ENCODE measurements at regions not wholly inside any gene's neighbourhood (a gene's known extent, or its start where the extent isn't known, plus 50 kb on each side); places are given as distances from the start of the nearest gene placed in this dataset.

- Histone ChIP-seq H4K20me1 (ENCODE audit: insufficient read depth) (no peaks in the 10 kb centered on the region), H3K9me2 (ENCODE audit: insufficient read depth) (no peaks in the 10 kb centered on the region), H3K79me2 (ENCODE audit: low read depth) (no peaks in the 10 kb centered on the region), H3K27ac (no peak overlapping the region), H3K36me3 (ENCODE audit: low read depth) (no peaks in the 10 kb centered on the region), H3K4me1 (replicated peaks; ENCODE audit: insufficient read depth) (no peaks in the 10 kb centered on the region), H3K4me3 (no peak overlapping the region), H3F3A (ENCODE audit: insufficient read depth, low read depth) (no peaks in the 10 kb centered on the region), H3K27me3 (ENCODE audit: insufficient read depth, low read depth) (no peaks in the 10 kb centered on the region), H3K4me2 (no peak overlapping the region), H3K9me3 (ENCODE audit: insufficient read depth, low read depth) (no peaks in the 10 kb centered on the region), H2AFZ (no peak overlapping the region)
- ChIA-PET POLR2A (ENCODE audit: unreplicated experiment) (no interaction called here), CTCF (no interaction called here)
- DNase-seq: no peak
- no TSS peak for BruUV-seq (replicated peaks)
- intact Hi-C loops (cut with micrococcal nuclease; ENCODE audit: unreplicated experiment): no loop called here
- TF ChIP-seq EZH2 (IDR thresholded peaks at IDR 0.05; ENCODE audit: low read depth) (no peak), CTCF (conservative IDR thresholded peaks at IDR 0.05) (no peak)
These were observed 405.7 kb downstream of the KIF16B start for GRCh38 chr20:16167423-16168130.

GRCh38 chr20:16166737-16167136, 406.5 kb downstream of the KIF16B start:
- intact Hi-C loops (cut with micrococcal nuclease; ENCODE audit: unreplicated experiment): no loop called here
- Histone ChIP-seq H3K4me3 (no peak overlapping the region), H3F3A (ENCODE audit: insufficient read depth, low read depth) (no peaks in the 10 kb centered on the region), H4K20me1 (ENCODE audit: insufficient read depth) (no peaks in the 10 kb centered on the region), H3K9me3 (ENCODE audit: insufficient read depth, low read depth) (no peaks in the 10 kb centered on the region), H3K36me3 (ENCODE audit: low read depth) (no peaks in the 10 kb centered on the region), H3K79me2 (ENCODE audit: low read depth) (no peaks in the 10 kb centered on the region), H3K27me3 (ENCODE audit: insufficient read depth, low read depth) (no peaks in the 10 kb centered on the region), H3K4me1 (replicated peaks; ENCODE audit: insufficient read depth) (no peaks in the 10 kb centered on the region), H3K4me2 (no peak overlapping the region), H3K27ac (no peak overlapping the region), H2AFZ (no peak overlapping the region), H3K9me2 (ENCODE audit: insufficient read depth) (no peaks in the 10 kb centered on the region)
- ChIA-PET CTCF (no interaction called here), POLR2A (ENCODE audit: unreplicated experiment) (no interaction called here)
- no TSS peak for BruUV-seq (replicated peaks)
- TF ChIP-seq EZH2 (IDR thresholded peaks at IDR 0.05; ENCODE audit: low read depth): no peak
- TF ChIP-seq CTCF (conservative IDR thresholded peaks at IDR 0.05): no peak
- DNase-seq: no peak

GRCh38 chr20:16158976-16159286, 414.3 kb downstream of the KIF16B start:
- no peak for DNase-seq
- H4K20me1 ChIP-seq (ENCODE audit: insufficient read depth): no peaks in the 10 kb centered on the region
- no peak overlapping the region for H3K27ac ChIP-seq
- no peak overlapping the region for H3K4me2 ChIP-seq
- POLR2A ChIA-PET (ENCODE audit: unreplicated experiment): no interaction called here
- no peaks in the 10 kb centered on the region for H3K27me3 ChIP-seq (ENCODE audit: insufficient read depth, low read depth)
- H3K4me1 ChIP-seq (replicated peaks; ENCODE audit: insufficient read depth): no peaks in the 10 kb centered on the region
- BruUV-seq (replicated peaks): no TSS peak
- no peak overlapping the region for H2AFZ ChIP-seq
- TF ChIP-seq EZH2 (IDR thresholded peaks at IDR 0.05; ENCODE audit: low read depth): no peak
- no peak for TF ChIP-seq CTCF (conservative IDR thresholded peaks at IDR 0.05)
- no peaks in the 10 kb centered on the region for H3K9me2 ChIP-seq (ENCODE audit: insufficient read depth)
- no peaks in the 10 kb centered on the region for H3K79me2 ChIP-seq (ENCODE audit: low read depth)
- no peak overlapping the region for H3K4me3 ChIP-seq
- no peaks in the 10 kb centered on the region for H3K36me3 ChIP-seq (ENCODE audit: low read depth)
- intact Hi-C loops (cut with micrococcal nuclease; ENCODE audit: unreplicated experiment): no loop called here
- no peaks in the 10 kb centered on the region for H3F3A ChIP-seq (ENCODE audit: insufficient read depth, low read depth)
- peaks cover 4% of the 10 kb centered on the region for H3K9me3 ChIP-seq (ENCODE audit: insufficient read depth, low read depth)
- CTCF ChIA-PET: no interaction called here
